IMR-90 (cell line): ENCODE measurements at regions not wholly inside any gene's neighbourhood (a gene's known extent, or its start where the extent isn't known, plus 50 kb on each side); places are given as distances from the start of the nearest gene placed in this dataset.

Source experiments
- ATAC-seq: fragments of 200-7000 bp; cut with Tn5 transposase; 2 replicates; pipeline ENCODE4 v1.9.1; 2020; ENCODE audit warnings: low read depth, mild to moderate bottlenecking, moderate library complexity
- BruUV-seq: library from RNA; stranded (reverse); fragments of 400-500 nt; replicated peaks from 2 replicates; lab custom pipeline; 2021; lab: Mats Ljungman, UMichigan
- CTCF ChIA-PET: fragments of 300-600 bp; formaldehyde crosslinking; extraction: SDS; loops from one replicate; lab custom pipeline; 2021; ENCODE audit warnings: antibody characterized with exemption; lab: Yijun Ruan, JAX
- POLR2A ChIA-PET: fragments of 300-600 bp; sonication (Branson Sonifier 250); formaldehyde crosslinking; loops from one replicate; lab custom pipeline; 2022; ENCODE audit warnings: antibody characterized with exemption; ENCODE audit not compliant: unreplicated experiment; lab: Charles Lee
- DNase-seq: peaks from one replicate; pipeline ENCODE4 v3.0.0; 2013
- H2AFZ ChIP-seq: replicated peaks from 2 replicates; pipeline ENCODE3; 2013; ENCODE audit warnings: low read length, mild to moderate bottlenecking; ENCODE audit not compliant: poor library complexity
- H2AK5ac ChIP-seq: 2 replicates; pipeline ENCODE4 v1.6.1; 2013; ENCODE audit warnings: low read depth, low read length, inconsistent platforms
- H2AK9ac ChIP-seq: replicated peaks from 2 replicates; pipeline ENCODE3; 2013; ENCODE audit warnings: mild to moderate bottlenecking, low read depth, low read length, moderate library complexity; ENCODE audit not compliant: poor library complexity
- H2BK120ac ChIP-seq: 2 replicates; pipeline ENCODE4 v1.6.1; 2013; ENCODE audit warnings: low read depth, low read length, inconsistent platforms
- H2BK15ac ChIP-seq: 3 replicates; pipeline ENCODE4 v1.6.1; 2013; ENCODE audit warnings: low read depth, low read length, inconsistent platforms
- H2BK20ac ChIP-seq: 2 replicates; pipeline ENCODE4 v1.6.1; 2013; ENCODE audit warnings: low read depth, mild to moderate bottlenecking, inconsistent platforms, low read length, moderate library complexity
- H2BK5ac ChIP-seq: 2 replicates; pipeline ENCODE4 v1.6.1; 2013; ENCODE audit warnings: mild to moderate bottlenecking, low read depth, low read length, inconsistent platforms; ENCODE audit not compliant: poor library complexity, severe bottlenecking
- H3K14ac ChIP-seq: replicated peaks from 2 replicates; pipeline ENCODE4 v1.6.1; 2013; ENCODE audit warnings: low read depth, low read length, inconsistent platforms
- H3K18ac ChIP-seq: 2 replicates; pipeline ENCODE4 v1.6.1; 2013; ENCODE audit warnings: low read depth, low read length, control low read depth
- H3K23ac ChIP-seq: 2 replicates; pipeline ENCODE4 v1.6.1; 2013; ENCODE audit warnings: low read depth, low read length, inconsistent platforms
- H3K27ac ChIP-seq: 2 replicates; pipeline ENCODE4 v1.5.1; 2013; ENCODE audit warnings: mild to moderate bottlenecking, control low read depth, low read length; ENCODE audit not compliant: insufficient read depth
- H3K27me3 ChIP-seq: 2 replicates; pipeline ENCODE4 v1.6.1; 2013; ENCODE audit warnings: low read length; ENCODE audit not compliant: control insufficient read depth, insufficient read depth
- H3K36me3 ChIP-seq: 2 replicates; pipeline ENCODE4 v1.6.1; 2013; ENCODE audit warnings: low read length, mixed read lengths; ENCODE audit not compliant: control insufficient read depth, insufficient read depth
- H3K4ac ChIP-seq: 2 replicates; pipeline ENCODE4 v1.6.1; 2013; ENCODE audit warnings: low read depth, low read length, inconsistent platforms
- H3K4me1 ChIP-seq: 2 replicates; pipeline ENCODE4 v1.6.1; 2013; ENCODE audit warnings: low read length, mixed read lengths; ENCODE audit not compliant: control insufficient read depth, insufficient read depth
- H3K4me2 ChIP-seq: 2 replicates; pipeline ENCODE4 v1.6.1; 2013; ENCODE audit warnings: low read depth, mild to moderate bottlenecking, control low read depth, low read length, moderate library complexity
- H3K4me3 ChIP-seq: 2 replicates; pipeline ENCODE4 v1.5.1; 2013; ENCODE audit warnings: low read depth, mild to moderate bottlenecking, control low read depth, low read length, moderate library complexity; ENCODE audit not compliant: insufficient read depth
- H3K56ac ChIP-seq: 2 replicates; pipeline ENCODE4 v1.6.1; 2013; ENCODE audit warnings: low read length, inconsistent platforms; ENCODE audit not compliant: insufficient read depth; ENCODE audit errors: extremely low read depth
- H3K79me1 ChIP-seq, 2 experiments: 2 replicates each; pipeline ENCODE4 v1.6.1; 2013; ENCODE audit warnings: low read length in 2 of 2, inconsistent platforms in 1 of 2, low read depth in 1 of 2
- H3K9ac ChIP-seq: 2 replicates; pipeline ENCODE4 v1.6.1; 2013; ENCODE audit warnings: low read depth, low read length, control low read depth
- H3K9me1 ChIP-seq: 2 replicates; pipeline ENCODE4 v1.6.1; 2013; ENCODE audit warnings: low read length, inconsistent platforms; ENCODE audit not compliant: insufficient read depth
- H3K9me3 ChIP-seq: 2 replicates; pipeline ENCODE4 v1.6.1; 2013; ENCODE audit warnings: low read length; ENCODE audit not compliant: control insufficient read depth, insufficient read depth
- H4K20me1 ChIP-seq: 2 replicates; pipeline ENCODE4 v1.6.1; 2013; ENCODE audit warnings: low read length, inconsistent platforms; ENCODE audit not compliant: insufficient read depth
- H4K5ac ChIP-seq: 2 replicates; pipeline ENCODE4 v1.6.1; 2013; ENCODE audit warnings: mild to moderate bottlenecking, low read depth, low read length, control low read depth
- H4K8ac ChIP-seq, 2 experiments: 2 replicates each; pipeline ENCODE4 v1.6.1; 2013; ENCODE audit warnings: low read depth in 2 of 2, low read length in 2 of 2, control low read depth in 1 of 2, inconsistent platforms in 1 of 2
- H4K91ac ChIP-seq: 2 replicates; pipeline ENCODE4 v1.6.1; 2013; ENCODE audit warnings: low read depth, low read length, inconsistent platforms; ENCODE audit not compliant: insufficient read depth
- BHLHE40 ChIP-seq: fragments of 150-350 bp; IDR thresholded peaks from 2 replicates; pipeline ENCODE4 v1.6.1; 2016; ENCODE audit warnings: mild to moderate bottlenecking, low read depth, low read length
- CEBPB ChIP-seq: IDR thresholded peaks from 2 replicates; pipeline ENCODE4 v1.6.1; 2012; ENCODE audit warnings: low read depth, low read length, improper control_type of control experiment
- CHD1 ChIP-seq: IDR thresholded peaks from 2 replicates; pipeline ENCODE4 v1.6.1; 2012; ENCODE audit warnings: low read depth, low read length, improper control_type of control experiment
- FOS ChIP-seq: fragments of 150-350 bp; IDR thresholded peaks from 2 replicates; pipeline ENCODE4 v1.6.1; 2016; ENCODE audit warnings: low read depth, low read length
- MAFK ChIP-seq: IDR thresholded peaks from 2 replicates; pipeline ENCODE4 v1.6.1; 2012; ENCODE audit warnings: low read depth, low read length, improper control_type of control experiment
- MAZ ChIP-seq: IDR thresholded peaks from 2 replicates; pipeline ENCODE4 v1.6.1; 2012; ENCODE audit warnings: low read depth, mild to moderate bottlenecking, low read length, improper control_type of control experiment, moderate library complexity, borderline replicate concordance
- MXI1 ChIP-seq: IDR thresholded peaks from 2 replicates; pipeline ENCODE4 v1.6.1; 2012; ENCODE audit warnings: low read depth, mild to moderate bottlenecking, low read length, moderate library complexity, borderline replicate concordance
- NFE2L2 ChIP-seq: fragments of 150-350 bp; IDR thresholded peaks from 2 replicates; pipeline ENCODE4 v1.6.1; 2016; ENCODE audit warnings: low read depth, mild to moderate bottlenecking, low read length
- POLR2A ChIP-seq: IDR thresholded peaks from 2 replicates; pipeline ENCODE4 v1.6.1; 2012; ENCODE audit warnings: mild to moderate bottlenecking, low read depth, low read length
- RAD21 ChIP-seq: IDR thresholded peaks from 2 replicates; pipeline ENCODE4 v1.6.1; 2012; ENCODE audit warnings: low read length, improper control_type of control experiment
- RCOR1 ChIP-seq: IDR thresholded peaks from 2 replicates; pipeline ENCODE4 v1.6.1; 2012; ENCODE audit warnings: mild to moderate bottlenecking, low read length, improper control_type of control experiment; ENCODE audit not compliant: insufficient replicate concordance
- RFX5 ChIP-seq: IDR thresholded peaks from 2 replicates; pipeline ENCODE4 v1.8.0; 2012; ENCODE audit warnings: low read depth, mild to moderate bottlenecking, low read length, moderate library complexity
- SMC3 ChIP-seq: fragments of 150-350 bp; IDR thresholded peaks from 2 replicates; pipeline ENCODE4 v1.6.1; 2016; ENCODE audit warnings: low read depth, mild to moderate bottlenecking, antibody characterized with exemption, low read length, moderate library complexity
- WGBS, 2 experiments: methylation state at CpG; one replicate each; pipeline versions ENCODE4 v1.1.5 to v1.1.7; 2013; ENCODE audit warnings: missing lambda C conversion rate in 2 of 2; ENCODE audit not compliant: insufficient read length in 1 of 2; ENCODE audit errors: extremely low coverage in 2 of 2; 5-methylcytosine and 5-hydroxymethylcytosine counted together
- dilution Hi-C: fragments of 300-500 bp; cut with HindIII; formaldehyde crosslinking; loops from one replicate; pipeline ENCODE4 v1.14.3; 2018; ENCODE audit warnings: low sequenced_read_pairs; ENCODE audit not compliant: unreplicated experiment
- in situ Hi-C: fragments of 300-500 bp; cut with MboI; formaldehyde crosslinking; loops from 3 replicates; pipeline ENCODE4 v1.14.3; 2019; ENCODE audit warnings: low sequenced_read_pairs, inconsistent platforms, mixed read lengths
- intact Hi-C: fragments of 100-400 bp; cut with micrococcal nuclease; formaldehyde crosslinking; loops from 2 replicates; pipeline ENCODE4 v1.10.0; 2022
- TF ChIP-seq, protein P1 (sequence below): fragments of 150-350 bp; IDR thresholded peaks from 2 replicates; pipeline ENCODE4 v1.6.1; 2016; ENCODE audit warnings: low read depth, mild to moderate bottlenecking, low read length, moderate library complexity, borderline replicate concordance
- TF ChIP-seq, protein P2 (sequence below): conservative IDR thresholded peaks from 2 replicates; pipeline ENCODE4 v1.5.1; 2012; ENCODE audit warnings: mild to moderate bottlenecking, low read depth, low read length, improper control_type of control experiment
- TF ChIP-seq, protein P3 (sequence below): fragments of 150-350 bp; IDR thresholded peaks from 2 replicates; pipeline ENCODE4 v1.6.1; 2017; ENCODE audit warnings: mild to moderate bottlenecking, antibody characterized with exemption, low read length, low read depth

DNA sequence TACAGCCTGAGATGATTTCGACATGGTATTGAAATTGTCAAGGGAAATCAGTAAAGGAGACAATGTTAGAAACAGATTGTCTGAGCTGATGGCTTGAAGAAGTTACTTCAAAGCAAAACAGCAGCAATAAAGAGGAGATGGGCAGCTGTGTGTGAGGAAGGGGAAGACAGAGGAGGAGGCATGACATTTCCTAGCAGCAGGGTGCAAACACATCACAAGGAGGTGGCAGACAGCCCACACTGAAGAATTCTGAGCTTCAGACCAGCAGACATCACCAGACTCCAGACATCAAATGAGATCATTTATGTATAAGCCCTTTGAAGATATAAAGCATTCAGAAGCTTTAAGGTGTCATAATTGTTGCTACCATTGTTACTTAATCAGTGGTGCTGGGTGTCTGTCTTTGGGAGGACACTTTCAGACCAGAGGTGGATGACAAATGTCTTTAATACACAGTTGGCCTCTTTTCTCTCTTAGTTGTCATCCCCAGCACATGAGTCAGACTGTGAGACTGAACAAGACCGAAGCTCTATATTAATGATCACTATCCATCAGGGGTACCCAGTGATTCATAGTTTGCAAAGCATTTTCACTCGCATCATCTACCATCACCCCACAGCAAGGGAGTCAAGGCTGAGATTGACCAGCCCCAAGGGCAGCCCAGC is 203.9 kb downstream of the MINAR1 start:
- H3K56ac ChIP-seq: no peak overlapping the region
- no peak overlapping the region for H3K4me2 ChIP-seq
- peaks cover 2% of the 10 kb centered on the region for H3K27me3 ChIP-seq
- H3K14ac ChIP-seq: no peak overlapping the region
- H3K4me3 ChIP-seq: no peak overlapping the region
- ChIA-PET CTCF (no interaction called here), POLR2A (no interaction called here)
- no peak overlapping the region for H2AK9ac ChIP-seq
- DNase-seq (peak; percentile 14), ATAC-seq (no peak)
- no peaks in the 10 kb centered on the region for H3K36me3 ChIP-seq
- H2BK15ac ChIP-seq: no peak overlapping the region
- H3K18ac ChIP-seq: no peak overlapping the region
- H3K9ac ChIP-seq: no peak overlapping the region
- H4K20me1 ChIP-seq: no peaks in the 10 kb centered on the region
- dilution Hi-C loops: no loop called here
- H3K4ac ChIP-seq: 0 out of 2 replicates have a peak overlapping the region, but pooled peaks have one; percentile 9
- H3K9me3 ChIP-seq: peaks cover 3% of the 10 kb centered on the region; the same call in 1 of the 2 replicates
- H3K27ac ChIP-seq: no peak overlapping the region
- no peaks in the 10 kb centered on the region for H3K79me1 ChIP-seq
- H3K23ac ChIP-seq: no peak overlapping the region
- WGBS, 2 experiments: no CpG with 5 or more reads among the region's 3 CpGs
- no peak overlapping the region for H2AFZ ChIP-seq
- H2BK120ac ChIP-seq: no peak overlapping the region
- BruUV-seq: no TSS peak
- peaks cover 5% of the 10 kb centered on the region for H3K4me1 ChIP-seq
- in situ Hi-C loops: loop anchor here (25.0 kb wide), 1 partner anchor 351 kb away; no protein-coding TSS in a partner anchor
- no peak overlapping the region for H2AK5ac ChIP-seq
- no peak for TF ChIP-seq MAFK
- TF ChIP-seq BHLHE40: no peak
- TF ChIP-seq FOS: no peak
- TF ChIP-seq NFE2L2: no peak
- TF ChIP-seq, protein P1, sequence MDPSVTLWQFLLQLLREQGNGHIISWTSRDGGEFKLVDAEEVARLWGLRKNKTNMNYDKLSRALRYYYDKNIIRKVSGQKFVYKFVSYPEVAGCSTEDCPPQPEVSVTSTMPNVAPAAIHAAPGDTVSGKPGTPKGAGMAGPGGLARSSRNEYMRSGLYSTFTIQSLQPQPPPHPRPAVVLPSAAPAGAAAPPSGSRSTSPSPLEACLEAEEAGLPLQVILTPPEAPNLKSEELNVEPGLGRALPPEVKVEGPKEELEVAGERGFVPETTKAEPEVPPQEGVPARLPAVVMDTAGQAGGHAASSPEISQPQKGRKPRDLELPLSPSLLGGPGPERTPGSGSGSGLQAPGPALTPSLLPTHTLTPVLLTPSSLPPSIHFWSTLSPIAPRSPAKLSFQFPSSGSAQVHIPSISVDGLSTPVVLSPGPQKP: no peak
- TF ChIP-seq, protein P2, sequence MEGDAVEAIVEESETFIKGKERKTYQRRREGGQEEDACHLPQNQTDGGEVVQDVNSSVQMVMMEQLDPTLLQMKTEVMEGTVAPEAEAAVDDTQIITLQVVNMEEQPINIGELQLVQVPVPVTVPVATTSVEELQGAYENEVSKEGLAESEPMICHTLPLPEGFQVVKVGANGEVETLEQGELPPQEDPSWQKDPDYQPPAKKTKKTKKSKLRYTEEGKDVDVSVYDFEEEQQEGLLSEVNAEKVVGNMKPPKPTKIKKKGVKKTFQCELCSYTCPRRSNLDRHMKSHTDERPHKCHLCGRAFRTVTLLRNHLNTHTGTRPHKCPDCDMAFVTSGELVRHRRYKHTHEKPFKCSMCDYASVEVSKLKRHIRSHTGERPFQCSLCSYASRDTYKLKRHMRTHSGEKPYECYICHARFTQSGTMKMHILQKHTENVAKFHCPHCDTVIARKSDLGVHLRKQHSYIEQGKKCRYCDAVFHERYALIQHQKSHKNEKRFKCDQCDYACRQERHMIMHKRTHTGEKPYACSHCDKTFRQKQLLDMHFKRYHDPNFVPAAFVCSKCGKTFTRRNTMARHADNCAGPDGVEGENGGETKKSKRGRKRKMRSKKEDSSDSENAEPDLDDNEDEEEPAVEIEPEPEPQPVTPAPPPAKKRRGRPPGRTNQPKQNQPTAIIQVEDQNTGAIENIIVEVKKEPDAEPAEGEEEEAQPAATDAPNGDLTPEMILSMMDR: no peak
- TF ChIP-seq MAZ: no peak
- no peak for TF ChIP-seq CHD1
- TF ChIP-seq RCOR1: no peak
- no peak for TF ChIP-seq RFX5
- no peak for TF ChIP-seq SMC3
- TF ChIP-seq, protein P3, sequence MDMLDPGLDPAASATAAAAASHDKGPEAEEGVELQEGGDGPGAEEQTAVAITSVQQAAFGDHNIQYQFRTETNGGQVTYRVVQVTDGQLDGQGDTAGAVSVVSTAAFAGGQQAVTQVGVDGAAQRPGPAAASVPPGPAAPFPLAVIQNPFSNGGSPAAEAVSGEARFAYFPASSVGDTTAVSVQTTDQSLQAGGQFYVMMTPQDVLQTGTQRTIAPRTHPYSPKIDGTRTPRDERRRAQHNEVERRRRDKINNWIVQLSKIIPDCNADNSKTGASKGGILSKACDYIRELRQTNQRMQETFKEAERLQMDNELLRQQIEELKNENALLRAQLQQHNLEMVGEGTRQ: no peak
- TF ChIP-seq CEBPB: no peak
- TF ChIP-seq RAD21: no peak
- TF ChIP-seq POLR2A: no peak
- TF ChIP-seq MXI1: no peak
- peaks cover 9% of the 10 kb centered on the region for H3K9me1 ChIP-seq
- H4K91ac ChIP-seq: 0 out of 2 replicates have a peak overlapping the region, but pooled peaks have one; percentile 21
- H2BK5ac ChIP-seq: no peak overlapping the region
- no peak overlapping the region for H4K8ac ChIP-seq
- intact Hi-C loops: no loop called here
- H4K5ac ChIP-seq: no peak overlapping the region
- no peak overlapping the region for H2BK20ac ChIP-seq
